ENCODE measurements at regions not wholly inside any gene's neighbourhood (a gene's known extent, or its start where the extent isn't known, plus 50 kb on each side); places are given as distances from the start of the nearest gene placed in this dataset.

DNA sequence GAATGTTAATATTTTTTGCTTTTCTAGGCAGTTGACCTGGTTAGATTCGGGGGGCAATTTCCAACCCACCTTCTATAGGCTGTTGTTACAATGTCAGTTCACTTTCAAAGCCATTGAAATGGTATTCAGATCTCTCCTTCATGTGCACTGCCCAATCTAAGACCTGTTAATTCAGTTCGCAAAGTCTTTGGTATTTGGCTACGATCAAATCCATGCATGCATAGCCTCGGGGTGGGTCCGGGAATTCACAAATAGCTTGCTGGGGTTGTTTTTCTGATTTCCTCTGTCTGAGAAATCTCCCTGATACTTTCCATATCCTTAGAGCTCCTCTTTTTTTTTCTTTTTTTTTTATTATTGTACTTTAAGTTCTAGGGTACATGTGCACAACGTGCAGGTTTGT, 252.6 kb upstream of the SPAG17 start:
- TF ChIP-seq, protein P1, sequence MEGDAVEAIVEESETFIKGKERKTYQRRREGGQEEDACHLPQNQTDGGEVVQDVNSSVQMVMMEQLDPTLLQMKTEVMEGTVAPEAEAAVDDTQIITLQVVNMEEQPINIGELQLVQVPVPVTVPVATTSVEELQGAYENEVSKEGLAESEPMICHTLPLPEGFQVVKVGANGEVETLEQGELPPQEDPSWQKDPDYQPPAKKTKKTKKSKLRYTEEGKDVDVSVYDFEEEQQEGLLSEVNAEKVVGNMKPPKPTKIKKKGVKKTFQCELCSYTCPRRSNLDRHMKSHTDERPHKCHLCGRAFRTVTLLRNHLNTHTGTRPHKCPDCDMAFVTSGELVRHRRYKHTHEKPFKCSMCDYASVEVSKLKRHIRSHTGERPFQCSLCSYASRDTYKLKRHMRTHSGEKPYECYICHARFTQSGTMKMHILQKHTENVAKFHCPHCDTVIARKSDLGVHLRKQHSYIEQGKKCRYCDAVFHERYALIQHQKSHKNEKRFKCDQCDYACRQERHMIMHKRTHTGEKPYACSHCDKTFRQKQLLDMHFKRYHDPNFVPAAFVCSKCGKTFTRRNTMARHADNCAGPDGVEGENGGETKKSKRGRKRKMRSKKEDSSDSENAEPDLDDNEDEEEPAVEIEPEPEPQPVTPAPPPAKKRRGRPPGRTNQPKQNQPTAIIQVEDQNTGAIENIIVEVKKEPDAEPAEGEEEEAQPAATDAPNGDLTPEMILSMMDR (IDR thresholded peaks at IDR 0.05): no peak
- Histone ChIP-seq H3K27ac (no peak overlapping the region), H3K9ac (no peak overlapping the region), H3K36me3 (ENCODE audit: control insufficient read depth, insufficient read depth, low read length) (no peaks in the 10 kb centered on the region), H3K4me2 (ENCODE audit: low read length) (no peak overlapping the region), H3K27me3 (ENCODE audit: control insufficient read depth, insufficient read depth, low read length) (no peaks in the 10 kb centered on the region), H3K4me1 (no peaks in the 10 kb centered on the region), H3K4me3 (ENCODE audit: low read depth, low read length) (no peak overlapping the region), H3K79me2 (no peaks in the 10 kb centered on the region), H3K9me3 (ENCODE audit: control insufficient read depth, low read length) (no peaks in the 10 kb centered on the region), H2AFZ (no peak overlapping the region)

DNA sequence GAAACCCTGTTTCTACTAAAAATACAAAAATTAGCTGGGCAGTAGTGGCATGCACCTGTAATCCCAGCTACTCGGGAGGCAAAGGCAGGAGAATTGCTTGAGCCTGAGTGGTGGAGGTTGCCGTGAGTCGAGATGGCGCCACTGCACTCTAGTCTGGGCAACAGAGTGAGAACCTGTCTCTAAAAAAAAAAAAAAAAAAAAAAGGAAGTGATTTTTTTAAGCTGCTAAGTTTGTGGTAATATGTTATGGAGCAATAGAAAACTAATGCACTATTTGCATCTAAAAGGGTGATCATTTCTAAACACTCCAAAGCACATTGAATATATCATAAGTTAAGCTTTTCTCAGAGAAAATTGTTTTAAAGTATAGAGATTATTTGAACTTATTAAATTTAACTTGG, 244.8 kb upstream of the SPAG17 start:
- Histone ChIP-seq H3K4me2 (ENCODE audit: low read length) (no peak overlapping the region), H3K4me3 (ENCODE audit: low read depth, low read length) (no peak overlapping the region), H2AFZ (no peak overlapping the region), H3K36me3 (ENCODE audit: control insufficient read depth, insufficient read depth, low read length) (no peaks in the 10 kb centered on the region), H3K4me1 (no peaks in the 10 kb centered on the region), H3K9ac (no peak overlapping the region), H3K9me3 (ENCODE audit: control insufficient read depth, low read length) (no peaks in the 10 kb centered on the region), H3K79me2 (no peaks in the 10 kb centered on the region), H3K27me3 (ENCODE audit: control insufficient read depth, insufficient read depth, low read length) (no peaks in the 10 kb centered on the region), H3K27ac (no peak overlapping the region)
- TF ChIP-seq, protein P1 (IDR thresholded peaks at IDR 0.05): no peak

DNA sequence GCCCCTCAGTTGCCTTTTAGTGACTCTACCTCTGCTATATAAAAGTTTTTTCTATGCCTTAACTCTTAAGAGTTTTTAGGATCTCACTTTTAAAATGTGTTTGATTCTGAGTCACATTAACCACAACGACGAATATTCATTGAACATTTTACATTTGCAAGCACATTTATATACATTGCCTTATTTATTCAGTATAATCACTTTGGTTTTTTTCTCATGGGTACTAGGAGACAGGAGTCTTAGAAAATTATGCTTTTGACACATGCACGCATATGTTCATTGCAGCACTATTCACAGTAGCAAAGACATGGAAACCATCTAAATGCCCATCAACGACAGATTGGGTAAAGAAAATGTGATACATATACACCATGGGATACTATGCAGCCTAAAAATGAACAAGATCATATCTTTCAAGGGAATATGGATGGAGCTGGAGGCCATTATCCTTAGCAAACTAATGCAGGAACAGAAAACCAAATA, 236.9 kb upstream of the SPAG17 start:
- H3K4me2 ChIP-seq (ENCODE audit: low read length): no peak overlapping the region
- no peaks in the 10 kb centered on the region for H3K36me3 ChIP-seq (ENCODE audit: control insufficient read depth, insufficient read depth, low read length)

DNA sequence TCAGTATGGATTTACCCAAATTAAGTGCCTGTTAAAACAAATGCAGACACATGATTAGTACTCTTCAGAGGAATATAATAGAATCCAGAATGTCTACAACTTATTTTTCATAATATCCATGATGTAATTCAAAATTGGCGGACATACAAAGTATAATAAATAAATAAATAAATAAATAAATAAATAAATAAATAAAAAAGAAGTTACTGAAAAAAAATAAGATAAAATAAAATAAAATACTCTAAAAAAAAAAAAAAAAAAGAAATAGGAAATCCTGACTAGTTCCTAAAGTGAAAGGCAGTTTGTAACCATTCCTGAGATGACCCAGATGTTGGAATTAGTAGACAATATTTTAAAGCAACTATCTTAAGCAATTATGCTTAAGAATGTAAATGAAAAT, 219.0 kb upstream of the SPAG17 start:
- Histone ChIP-seq H3K9me3 (ENCODE audit: control insufficient read depth, low read length) (no peaks in the 10 kb centered on the region), H2AFZ (no peak overlapping the region), H3K27me3 (ENCODE audit: control insufficient read depth, insufficient read depth, low read length) (no peaks in the 10 kb centered on the region), H3K36me3 (ENCODE audit: control insufficient read depth, insufficient read depth, low read length) (no peaks in the 10 kb centered on the region), H3K4me1 (no peaks in the 10 kb centered on the region), H3K4me2 (ENCODE audit: low read length) (no peak overlapping the region), H3K4me3 (ENCODE audit: low read depth, low read length) (no peak overlapping the region), H3K79me2 (no peaks in the 10 kb centered on the region), H3K27ac (no peak overlapping the region), H3K9ac (no peak overlapping the region)
- TF ChIP-seq, protein P1 (IDR thresholded peaks at IDR 0.05): no peak

More for the DNA sequence above, 236.9 kb upstream of the SPAG17 start:
- Histone ChIP-seq H3K9ac (no peak overlapping the region), H2AFZ (no peak overlapping the region), H3K4me1 (no peaks in the 10 kb centered on the region), H3K79me2 (no peaks in the 10 kb centered on the region), H3K9me3 (ENCODE audit: control insufficient read depth, low read length) (no peaks in the 10 kb centered on the region), H3K27me3 (ENCODE audit: control insufficient read depth, insufficient read depth, low read length) (no peaks in the 10 kb centered on the region), H3K4me3 (ENCODE audit: low read depth, low read length) (no peak overlapping the region), H3K27ac (no peak overlapping the region)
- TF ChIP-seq, protein P1 (IDR thresholded peaks at IDR 0.05): no peak

DNA sequence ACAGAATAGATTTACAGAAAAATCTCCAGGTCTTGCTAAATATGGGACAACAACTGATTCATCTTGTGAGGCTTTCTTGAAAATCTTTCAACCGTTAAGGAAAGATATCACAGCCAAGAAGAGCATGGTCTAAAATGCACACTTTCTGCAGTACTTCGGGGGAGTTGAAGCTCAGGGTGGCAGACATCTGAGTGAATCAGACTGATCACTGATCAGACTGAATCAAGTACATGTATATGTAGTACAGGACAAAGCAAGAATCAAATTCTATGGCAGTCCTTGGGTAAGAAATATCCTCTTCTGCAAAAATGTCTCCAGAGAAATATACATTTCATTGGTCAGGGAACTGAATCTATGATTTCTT, 212.4 kb upstream of the SPAG17 start:
- H3K4me1 ChIP-seq: no peaks in the 10 kb centered on the region
- H3K9ac ChIP-seq: no peak overlapping the region
- no peak overlapping the region for H2AFZ ChIP-seq
- no peak overlapping the region for H3K4me3 ChIP-seq (ENCODE audit: low read depth, low read length)
- H3K79me2 ChIP-seq: no peaks in the 10 kb centered on the region
- no peak overlapping the region for H3K4me2 ChIP-seq (ENCODE audit: low read length)
- TF ChIP-seq, protein P1 (IDR thresholded peaks at IDR 0.05): no peak
- H3K27me3 ChIP-seq (ENCODE audit: control insufficient read depth, insufficient read depth, low read length): no peaks in the 10 kb centered on the region
- H3K27ac ChIP-seq: no peak overlapping the region
- H3K9me3 ChIP-seq (ENCODE audit: control insufficient read depth, low read length): no peaks in the 10 kb centered on the region
- H3K36me3 ChIP-seq (ENCODE audit: control insufficient read depth, insufficient read depth, low read length): no peaks in the 10 kb centered on the region

Measured in parathyroid adenoma (tissue), 2 donors.